HG03066 (cell line): ENCODE measurements at regions not wholly inside any gene's neighbourhood (a gene's known extent, or its start where the extent isn't known, plus 50 kb on each side); places are given as distances from the start of the nearest gene placed in this dataset.

Experiments
- ATAC-seq: cut with Tn5 transposase; IDR thresholded peaks from one replicate; pipeline ENCODE4 v1.9.1; 2021; ENCODE audit warnings: low read depth; ENCODE audit not compliant: unreplicated experiment

DNA sequence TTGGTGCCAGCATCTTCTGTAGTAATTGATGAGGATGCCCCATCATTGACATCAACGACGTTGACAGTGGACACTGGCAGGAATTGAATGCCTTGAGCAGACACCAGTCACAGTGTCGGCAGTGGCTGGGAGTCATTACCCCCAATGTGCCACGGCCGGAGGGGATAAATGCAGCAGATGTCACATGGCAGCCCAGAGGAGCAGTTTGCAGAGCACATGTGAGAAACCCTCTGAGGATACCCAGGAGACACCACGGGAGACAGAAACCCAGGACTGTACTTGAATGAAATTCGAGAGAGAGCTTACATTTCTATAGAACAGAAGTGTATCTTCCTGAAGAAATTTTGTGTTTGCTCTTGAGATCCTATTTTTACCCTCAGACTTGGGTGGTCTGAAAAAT, 409.1 kb upstream of the TNP1 start:
- no peak for ATAC-seq

DNA sequence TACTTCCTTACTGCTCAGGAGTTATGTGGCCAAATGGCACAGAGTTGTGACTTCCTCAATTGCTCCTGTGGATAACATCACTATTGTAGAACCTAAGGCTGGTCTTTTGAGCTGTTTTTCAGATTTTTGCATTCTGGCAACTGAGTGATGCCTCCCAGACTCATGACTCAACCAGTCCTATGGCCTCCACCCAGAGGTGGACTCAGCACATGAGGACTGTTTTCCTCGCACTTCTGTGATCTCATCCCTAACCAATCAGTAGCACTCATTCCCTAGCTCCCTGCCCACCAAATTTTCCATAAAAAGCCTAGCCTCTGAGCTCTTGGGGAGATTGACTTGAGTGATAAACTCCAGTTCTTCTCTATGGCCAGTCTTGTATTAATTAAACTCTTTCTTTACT, 407.9 kb upstream of the TNP1 start:
- no peak for ATAC-seq

DNA sequence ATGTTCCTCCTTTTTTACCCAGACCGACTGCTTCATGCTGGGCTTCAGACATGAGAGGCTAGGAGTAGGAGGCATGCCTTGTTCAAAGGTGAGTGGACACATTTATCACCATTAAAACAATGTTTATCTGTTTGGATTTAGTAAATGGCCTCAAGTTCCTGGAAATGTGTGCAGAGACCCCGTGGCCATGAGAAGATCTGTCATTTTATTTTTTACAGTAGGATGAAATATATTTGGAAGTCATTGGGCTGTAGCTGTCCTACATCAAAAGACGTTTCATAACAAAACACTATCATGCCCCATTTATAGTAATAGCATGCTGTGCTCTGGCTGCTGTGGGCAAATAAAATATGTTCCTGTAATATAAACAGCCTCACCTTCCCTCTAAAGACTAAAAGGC, 403.9 kb upstream of the TNP1 start:
- no peak for ATAC-seq

DNA sequence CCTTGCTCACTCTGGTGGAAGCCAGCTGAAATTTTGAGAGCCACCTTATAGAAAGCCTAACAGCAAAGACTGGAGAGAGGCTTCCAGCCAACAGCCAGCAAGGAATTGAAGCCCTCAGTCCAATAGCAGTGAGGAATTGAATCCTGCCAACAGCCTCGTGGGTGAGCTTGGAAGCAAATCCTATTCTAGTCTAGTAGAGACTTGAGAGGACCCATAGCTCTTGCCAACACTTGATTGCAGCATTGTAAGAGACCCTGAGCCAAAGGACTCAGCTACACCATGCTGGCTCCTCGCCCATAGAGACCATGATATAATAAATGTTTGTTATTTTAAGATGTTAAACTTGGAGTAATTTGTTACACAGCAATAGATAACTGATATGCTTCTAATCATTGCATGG, 403.0 kb upstream of the TNP1 start:
- ATAC-seq, result no peak

DNA sequence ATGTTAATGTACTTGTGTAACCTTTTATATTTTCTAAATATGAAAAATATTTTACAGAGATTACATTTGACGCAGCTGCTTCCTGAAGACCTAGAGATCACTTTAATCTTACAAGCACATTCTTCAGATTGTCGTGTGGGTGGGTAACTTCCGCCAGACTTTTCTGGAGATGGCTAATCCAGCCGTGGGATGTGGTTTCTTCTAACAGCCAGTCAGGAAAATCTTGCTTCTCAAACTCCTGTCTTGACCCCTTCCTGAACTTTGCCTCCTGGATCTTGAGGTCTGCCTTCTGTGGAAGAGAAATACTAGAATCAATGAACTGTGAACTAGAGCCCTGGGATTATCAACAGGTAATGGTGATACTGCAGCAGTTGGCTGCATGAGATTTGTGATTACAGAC, 401.6 kb upstream of the TNP1 start:
- ATAC-seq, result no peak

DNA sequence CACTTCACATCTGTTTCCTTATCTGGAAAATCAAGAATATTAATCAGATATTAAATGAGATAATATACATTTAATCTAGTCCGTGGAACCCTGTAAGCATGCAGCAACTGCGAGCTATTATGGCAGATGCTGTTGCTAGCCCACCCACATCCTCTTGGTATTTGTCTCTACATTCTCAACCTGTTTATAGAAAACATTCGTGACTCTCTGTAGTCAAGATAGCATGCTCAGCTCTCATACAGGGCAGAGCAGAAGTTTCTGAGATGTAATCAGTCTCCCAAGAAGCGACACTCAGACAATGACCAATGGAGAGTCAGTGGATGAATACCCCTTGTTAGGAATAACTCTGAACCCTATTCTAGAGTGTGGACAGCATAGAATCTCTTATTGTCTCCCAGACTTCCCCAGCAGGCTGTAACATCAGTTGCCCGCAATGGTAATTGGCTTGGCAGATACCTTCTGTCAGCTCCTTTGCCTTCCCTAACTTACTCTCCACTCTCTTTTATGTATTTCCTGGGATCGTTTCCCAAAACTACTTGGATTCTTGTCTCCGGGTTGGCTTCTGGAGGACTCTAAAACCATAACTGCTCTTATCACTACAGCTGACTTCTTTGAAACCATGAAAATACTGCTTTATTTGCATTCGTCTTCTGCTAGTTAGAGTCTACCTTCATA, 400.7 kb upstream of the TNP1 start:
- no peak for ATAC-seq

DNA sequence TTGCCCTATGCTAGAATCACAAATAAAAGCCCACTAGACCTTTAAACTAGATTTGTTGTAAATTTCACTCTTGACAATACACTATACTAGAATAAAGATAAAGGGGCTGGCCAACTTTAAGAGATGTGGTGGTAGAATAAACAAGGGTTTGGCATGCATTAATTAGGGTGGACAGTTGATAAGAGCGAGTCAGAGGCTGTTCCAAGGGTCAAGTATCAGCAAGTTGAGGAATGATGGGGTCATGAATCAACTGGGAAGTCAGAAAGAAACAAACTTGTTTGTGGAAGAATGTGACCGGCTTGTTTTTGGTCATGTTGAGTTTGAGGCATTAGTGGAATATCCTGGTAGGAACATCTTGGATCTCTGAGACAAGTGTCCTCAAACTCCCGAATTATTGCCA, 398.3 kb upstream of the TNP1 start:
- no peak for ATAC-seq

DNA sequence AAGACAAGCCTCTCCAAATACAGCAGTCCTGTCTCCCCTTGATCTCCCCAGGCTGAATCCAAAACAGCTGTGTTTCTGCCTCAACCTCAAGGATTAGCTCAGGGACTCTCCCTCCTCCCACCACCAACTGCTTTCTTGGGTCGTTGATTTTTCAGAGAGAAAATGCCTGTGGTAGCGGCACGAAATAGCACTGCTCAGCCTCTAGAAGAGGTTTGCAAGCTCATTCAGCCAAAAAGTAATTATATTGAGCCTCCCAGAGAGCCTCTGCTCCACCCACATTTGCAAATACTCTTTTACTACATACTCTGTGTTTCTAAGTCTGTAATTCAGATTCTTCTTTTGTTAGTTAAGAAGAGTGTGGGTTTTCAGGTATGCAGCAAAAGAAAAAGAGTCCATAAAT, 396.4 kb upstream of the TNP1 start:
- ATAC-seq, result no peak

DNA sequence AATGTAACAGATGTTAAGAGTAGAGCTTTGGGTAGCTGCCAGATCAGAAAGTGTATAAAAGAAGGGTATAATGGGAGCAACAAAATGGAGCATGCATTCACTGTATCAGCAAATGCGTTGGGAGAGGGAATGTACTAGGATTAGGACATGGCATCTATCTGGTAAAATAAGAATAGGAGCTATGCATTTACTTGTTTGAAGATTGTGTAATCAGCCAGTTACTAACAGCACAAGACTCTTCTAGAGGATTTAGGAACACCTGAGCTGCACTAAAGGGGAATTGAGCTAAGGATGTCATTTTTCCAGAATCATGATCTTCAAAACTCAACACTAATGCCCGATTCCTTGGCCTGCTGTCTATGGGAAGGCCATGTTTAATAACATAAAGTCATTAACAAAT, 394.2 kb upstream of the TNP1 start:
- ATAC-seq, result no peak

DNA sequence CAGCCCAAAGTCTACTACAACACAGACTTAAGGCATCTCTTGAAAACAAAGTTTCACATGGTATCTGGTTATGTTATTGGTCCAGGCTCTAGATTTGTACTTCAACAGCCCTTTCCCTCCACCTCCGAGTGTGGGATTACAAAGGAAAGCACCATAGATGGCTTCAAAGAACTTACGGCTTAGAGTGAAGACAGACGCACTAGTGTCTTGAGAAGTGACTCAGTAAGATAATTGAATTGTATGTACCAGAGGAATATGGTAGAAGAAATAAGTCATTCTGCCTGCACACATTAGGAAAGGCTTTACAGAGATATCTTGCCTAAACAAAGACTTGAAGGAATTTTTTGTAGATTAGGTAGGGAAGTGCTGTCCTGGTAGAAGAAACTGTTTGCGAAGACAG, 392.3 kb upstream of the TNP1 start:
- no peak for ATAC-seq

DNA sequence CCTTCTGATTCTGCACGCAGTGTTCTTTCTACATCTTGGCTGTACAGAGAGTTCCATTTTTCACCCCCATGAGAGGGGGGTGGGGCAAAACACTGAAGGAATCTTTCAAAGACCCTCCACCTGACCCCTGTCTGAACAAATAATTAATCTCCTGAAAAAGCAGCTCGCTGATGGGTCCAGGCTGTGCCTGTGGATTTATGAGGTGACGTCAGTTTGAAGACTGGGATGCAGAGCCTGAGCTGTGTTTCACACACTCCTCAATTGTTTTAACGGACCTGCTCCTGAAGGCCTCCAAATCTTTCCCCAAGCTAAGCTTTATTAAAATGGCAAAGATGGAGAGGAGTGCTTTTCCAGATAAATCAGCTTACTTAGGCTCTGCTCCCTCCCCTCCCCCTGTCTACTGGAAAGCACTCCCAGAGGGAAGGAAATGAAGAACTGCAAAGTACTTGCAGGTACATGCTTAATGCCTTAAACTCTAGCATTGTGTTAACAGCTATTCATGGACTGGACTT, 390.2 kb upstream of the TNP1 start:
- no peak for ATAC-seq

DNA sequence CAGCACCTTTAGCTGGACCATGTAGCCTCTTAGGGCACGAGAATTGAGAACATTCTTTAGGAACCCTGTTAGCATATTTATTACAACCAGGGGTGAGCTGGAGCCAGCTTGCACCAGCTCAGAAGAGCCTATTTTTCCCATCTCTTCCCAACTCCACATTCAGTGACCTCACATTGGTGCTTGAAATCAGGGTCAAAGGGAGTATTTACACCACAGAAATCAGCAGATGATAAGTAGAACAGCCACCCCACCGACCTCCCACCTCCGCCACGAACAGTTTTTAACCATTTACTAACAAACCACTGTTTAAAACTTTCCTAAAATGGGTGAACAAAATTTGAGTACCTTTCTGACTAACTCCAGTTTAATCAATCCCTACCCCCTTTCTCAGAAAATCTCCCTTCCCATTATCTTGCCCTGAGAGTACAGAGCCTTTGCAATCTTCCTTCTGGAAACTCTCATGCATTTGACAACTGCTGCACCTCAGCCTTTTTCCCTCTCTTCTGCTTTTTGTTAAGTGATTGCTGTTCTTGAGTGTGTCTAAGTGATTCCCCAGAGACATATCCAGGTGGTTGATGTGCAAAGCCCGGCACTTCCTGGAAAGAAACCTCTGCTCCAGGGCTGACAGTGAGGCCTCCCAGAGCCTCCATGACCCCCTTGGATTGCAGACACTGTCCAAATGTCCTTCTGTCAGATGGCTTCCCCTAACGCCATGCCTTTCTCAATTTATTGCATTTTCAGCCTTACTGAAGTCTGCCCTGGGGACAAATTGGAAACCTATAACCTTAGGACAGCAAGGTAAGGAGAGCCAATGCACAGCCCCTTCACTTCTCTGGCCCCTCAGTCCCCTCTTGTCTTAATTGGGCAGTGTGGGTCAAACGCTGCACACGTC, 389.5 kb upstream of the TNP1 start:
- ATAC-seq, result no peak

DNA sequence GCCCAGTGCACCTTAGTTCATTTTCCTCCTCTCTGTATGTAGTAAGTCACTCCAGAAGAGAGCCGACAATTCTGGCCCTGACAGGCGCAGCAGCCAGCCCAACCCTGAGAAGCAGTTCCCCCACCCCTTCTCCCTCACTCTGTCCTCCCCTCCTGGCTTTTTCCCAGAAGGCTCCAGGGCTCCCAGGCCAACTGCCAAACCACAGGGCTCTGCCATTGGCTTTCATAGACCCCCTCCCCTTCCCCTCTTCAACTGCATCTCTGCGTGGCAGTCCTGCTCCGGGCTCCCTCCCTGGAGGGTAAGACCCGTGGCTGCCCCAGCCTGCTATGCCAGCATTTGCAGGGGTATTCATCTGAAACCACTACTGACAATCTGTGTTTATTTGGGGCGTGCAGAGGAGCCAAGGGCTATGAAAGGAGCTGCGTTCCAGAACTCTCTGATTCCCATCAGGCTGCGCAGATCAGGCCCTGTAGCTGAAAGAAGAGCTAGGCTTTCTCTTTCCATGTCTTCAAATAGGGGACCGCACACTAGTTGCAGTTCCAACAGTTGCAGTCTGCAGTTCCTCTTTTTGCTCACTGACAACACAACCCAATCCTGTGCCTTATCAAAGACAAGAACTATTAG, 388.6 kb upstream of the TNP1 start:
- peak; percentile 93 for ATAC-seq

DNA sequence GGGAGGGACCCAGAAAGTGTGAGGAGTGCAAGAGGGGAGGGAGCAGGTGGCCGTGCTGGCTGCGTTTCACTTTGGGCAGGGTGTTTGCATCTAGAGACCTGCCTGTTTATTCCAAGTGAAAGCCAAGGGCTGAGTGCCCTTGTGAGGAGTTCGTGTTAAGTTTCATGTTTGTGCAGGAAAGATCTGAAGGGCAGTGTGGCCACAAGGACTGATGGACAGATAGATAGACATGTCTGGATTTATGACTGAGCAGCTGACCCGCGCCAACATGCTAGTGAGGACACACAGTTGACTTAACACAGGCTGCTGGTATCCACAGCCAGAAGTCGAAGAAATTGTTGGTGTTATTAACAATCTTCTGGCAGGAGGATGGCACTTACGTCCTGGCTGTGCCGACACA, 387.6 kb upstream of the TNP1 start:
- ATAC-seq, result no peak

DNA sequence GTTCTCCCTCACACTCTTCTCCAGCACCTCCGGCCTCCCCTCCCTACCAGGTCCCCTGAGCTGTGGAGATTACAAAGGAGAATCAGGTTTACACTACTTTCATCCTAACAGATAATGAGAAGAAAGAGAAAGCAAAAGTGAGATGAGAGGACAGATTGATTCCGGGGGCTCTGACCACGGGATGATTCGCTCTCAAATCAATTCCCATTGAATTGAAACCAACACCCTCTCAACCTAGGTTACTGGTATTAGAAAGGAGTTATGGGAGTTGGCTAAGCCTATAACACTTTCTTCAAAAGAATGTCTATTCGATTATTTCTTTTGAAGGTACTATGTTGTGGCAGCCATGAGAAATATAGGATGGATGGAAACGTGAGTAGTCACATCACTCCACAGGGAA, 386.2 kb upstream of the TNP1 start:
- ATAC-seq, result no peak

DNA sequence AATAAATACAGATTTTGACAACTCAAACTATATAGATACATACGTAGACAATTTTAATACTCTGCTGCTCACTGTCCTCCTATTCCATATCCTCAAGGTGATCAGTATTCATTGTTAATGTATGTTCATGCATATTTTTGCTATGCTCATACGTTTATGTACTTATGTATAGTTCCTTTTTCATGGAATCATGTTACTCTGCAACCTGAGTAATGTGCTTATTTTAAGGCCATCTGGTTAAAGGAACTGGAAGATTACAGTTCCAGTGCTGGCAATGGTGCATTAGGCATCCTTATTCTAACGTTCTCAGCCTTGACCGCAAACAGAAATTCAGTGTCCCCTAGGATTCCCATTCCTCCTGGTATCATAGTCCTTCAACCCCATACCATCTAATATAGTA, 385.0 kb upstream of the TNP1 start:
- ATAC-seq, result no peak

DNA sequence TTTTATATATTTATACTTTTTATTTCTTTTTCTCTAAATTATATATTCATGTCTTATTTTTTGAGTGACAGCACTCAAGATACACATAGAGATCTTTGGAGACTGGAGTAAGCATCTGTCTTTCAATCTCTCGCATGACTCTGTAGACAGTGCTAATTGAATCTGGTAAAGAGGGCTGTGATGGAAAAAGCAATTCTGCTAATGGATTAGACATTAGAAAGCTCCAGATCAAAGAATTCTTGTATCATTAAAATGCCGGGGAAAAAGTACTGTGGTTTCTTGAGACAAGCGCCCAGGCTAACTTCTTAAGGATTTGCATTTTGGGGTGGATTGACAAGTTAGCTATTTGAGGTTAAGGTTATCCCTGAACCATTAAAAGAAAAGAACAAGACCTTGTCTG, 383.1 kb upstream of the TNP1 start:
- no peak for ATAC-seq

DNA sequence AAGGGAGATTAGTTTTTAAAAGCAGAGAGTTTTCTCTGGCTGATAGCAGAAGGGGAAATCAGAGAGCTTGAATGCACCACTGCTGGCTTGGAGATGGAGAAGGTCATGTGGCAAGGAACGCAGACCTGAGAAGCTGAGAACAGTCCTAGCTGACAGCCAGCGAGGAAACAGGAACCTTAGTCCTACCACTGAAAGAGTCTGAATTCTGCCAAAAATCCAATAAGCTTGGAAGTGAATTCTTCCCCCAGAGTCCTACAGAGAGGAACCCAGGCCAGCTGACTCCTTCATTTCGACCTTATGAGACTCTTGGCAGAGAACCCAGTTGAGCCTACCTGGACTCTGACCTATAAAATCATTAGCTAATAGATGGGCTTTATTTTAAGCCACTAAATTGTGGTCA, 371.9 kb upstream of the TNP1 start:
- ATAC-seq, result no peak

DNA sequence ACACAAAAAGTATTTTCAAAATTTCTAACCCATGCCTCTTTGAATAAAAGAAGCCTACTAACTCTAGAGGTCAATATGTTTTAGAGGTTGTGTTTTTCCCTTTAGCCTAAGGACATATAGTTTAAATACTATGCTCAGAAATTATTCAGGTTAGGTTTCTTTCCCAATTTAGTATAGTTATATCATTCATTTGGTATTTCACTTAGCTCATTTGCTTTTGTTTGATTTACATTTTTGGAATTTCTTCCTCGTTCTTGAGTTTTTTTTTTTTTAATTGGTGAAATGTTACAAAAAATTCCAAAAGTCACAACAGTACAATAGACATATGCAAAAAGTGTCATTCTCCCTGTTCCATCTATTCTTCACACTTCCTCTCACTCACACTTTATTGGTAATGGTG, 371.3 kb upstream of the TNP1 start:
- no peak for ATAC-seq

DNA sequence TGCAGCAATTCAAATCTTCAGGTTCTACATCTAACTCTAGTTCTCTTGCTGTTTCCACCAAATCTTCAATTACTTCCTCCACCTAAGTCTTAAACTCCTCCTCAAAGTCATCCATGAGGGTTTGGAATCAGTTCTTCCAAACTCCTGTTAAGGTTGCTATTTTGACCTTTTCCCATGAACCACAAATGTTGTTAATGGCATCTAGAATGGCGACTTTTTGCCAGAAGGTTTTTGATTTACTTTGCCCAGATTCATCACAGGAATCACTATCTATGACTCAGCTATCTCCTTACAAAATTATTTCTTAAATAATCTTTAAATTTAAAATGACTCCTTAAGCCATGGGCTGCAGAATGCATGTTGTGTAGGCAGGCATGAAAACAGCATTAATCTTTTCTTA, 368.9 kb upstream of the TNP1 start:
- no peak for ATAC-seq

DNA sequence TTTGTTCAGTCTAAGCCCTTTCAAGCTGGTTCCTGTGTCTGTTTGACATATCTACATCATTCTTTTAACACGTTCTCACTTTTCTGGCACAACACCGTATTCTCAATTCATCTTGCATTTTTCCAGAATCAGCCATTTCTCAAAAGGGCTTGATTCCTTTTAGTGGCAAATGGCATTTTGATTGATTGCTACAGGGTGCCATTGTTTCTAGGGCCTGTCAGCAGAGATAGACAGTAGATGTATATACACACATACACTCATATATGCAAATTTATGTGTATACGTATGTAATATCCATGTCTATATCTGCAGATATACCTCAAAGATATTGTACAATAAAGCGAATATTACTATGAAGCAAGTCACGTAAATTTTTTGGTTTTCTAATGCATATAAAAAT, 367.9 kb upstream of the TNP1 start:
- ATAC-seq, result no peak

DNA sequence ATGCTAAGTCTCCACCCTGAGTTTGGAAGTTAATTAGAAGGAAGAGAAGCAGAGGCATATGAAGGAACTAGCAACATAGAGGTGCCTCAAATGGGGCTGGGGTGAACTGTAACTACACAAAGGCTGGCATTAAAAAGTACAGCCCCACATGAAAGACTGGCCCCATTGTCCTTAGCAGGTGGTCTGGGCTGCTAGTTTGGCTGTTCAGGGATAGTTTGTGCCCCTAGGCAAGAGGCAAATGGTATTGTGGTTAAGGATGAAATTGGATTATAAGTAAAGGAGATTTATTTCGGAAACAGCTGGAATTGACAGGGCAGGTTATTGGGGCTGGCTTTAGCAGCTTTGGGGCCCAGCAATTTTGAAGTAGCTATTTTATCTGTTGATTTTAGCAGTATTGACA, 365.7 kb upstream of the TNP1 start:
- no peak for ATAC-seq
